Psoas muscle (tissue), 7 donors: ENCODE measurements at regions not wholly inside any gene's neighbourhood (a gene's known extent, or its start where the extent isn't known, plus 50 kb on each side); places are given as distances from the start of the nearest gene placed in this dataset.

Source experiments
- ATAC-seq, 4 donors: fragments of 200-7000 bp; cut with Tn5 transposase; one replicate each; pipeline ENCODE4 v1.9.1; 2020; ENCODE audit warnings: moderate library complexity in 3 of 4, mild to moderate bottlenecking in 2 of 4
- DNase-seq, 2 donors: peaks; one replicate each; pipeline ENCODE4 v3.0.0-alpha.2; 2020
- H3K27ac ChIP-seq: fragments of 200-600 bp; one replicate; pipeline ENCODE4 v1.8.0; 2022
- H3K27me3 ChIP-seq, 3 donors: fragments of 200-600 bp in 1 of 3; one replicate each; pipeline versions ENCODE4 v1.6.1 to v1.8.0; 2013 to 2022; ENCODE audit warnings: low read length in 2 of 3, mild to moderate bottlenecking in 2 of 3, moderate library complexity in 1 of 3; ENCODE audit not compliant: insufficient read depth in 3 of 3
- H3K36me3 ChIP-seq, 2 donors: fragments of 200-600 bp in 1 of 2; one replicate each; pipeline versions ENCODE4 v1.6.1 to v1.8.0; 2013 to 2022; ENCODE audit warnings: low read depth in 1 of 2, mild to moderate bottlenecking in 1 of 2, moderate library complexity in 1 of 2; ENCODE audit not compliant: insufficient read depth in 1 of 2
- H3K4me1 ChIP-seq: fragments of 200-600 bp; one replicate; pipeline ENCODE4 v1.8.0; 2022
- H3K4me3 ChIP-seq: fragments of 200-600 bp; one replicate; pipeline ENCODE4 v1.8.0; 2022; ENCODE audit warnings: mild to moderate bottlenecking
- H3K9me3 ChIP-seq: fragments of 200-600 bp; one replicate; pipeline ENCODE4 v1.8.0; 2022
- CTCF ChIP-seq: fragments of 200-600 bp; IDR thresholded peaks from one replicate; pipeline ENCODE4 v1.8.0; 2022; ENCODE audit warnings: antibody characterized with exemption
- WGBS, 3 donors: extraction: QIAGEN DNeasy Blood & Tissue Kit; methylation state at CpG; one replicate each; pipeline versions ENCODE4 v1.1.6 to v1.1.7; 2013; 5-methylcytosine and 5-hydroxymethylcytosine counted together
- intact Hi-C, 2 donors: fragments of 100-400 bp; cut with DNase I; formaldehyde crosslinking; loops; one replicate each; pipeline versions ENCODE4 v1.11.0 to v1.14.2; 2022
- donor health status: healthy with polysubstance abuse.
- donor health status: DM: no; HTN: no; CAD: no; lungs with moderate emphysema.
- donor health status: Bipolar disorder and iron deficiency.
- donor health status: healthy.
- donor health status: DM: yes; HTN: yes; CAD: no.
- donor health status: DM: no; HTN: no; CAD: no.
- donor health status: DM: yes; HTN: yes; CAD: no.

- peaks cover 4 to 13% (median 9%) of the 10 kb centered on the region in 3 donors for H3K27me3 ChIP-seq
- 76 to 83% (median 80%) methylated on average over 10 of the region's 10 CpGs for WGBS, 3 donors
- intact Hi-C loops, result no loop called here
- H3K36me3 ChIP-seq, result no peaks in the 10 kb centered on the region
- no peak for TF ChIP-seq CTCF
- no peak overlapping the region for H3K27ac ChIP-seq
- no peaks in the 10 kb centered on the region for H3K4me1 ChIP-seq
- ATAC-seq (no peak), DNase-seq (no peak)
- H3K9me3 ChIP-seq, result no peaks in the 10 kb centered on the region
- H3K4me3 ChIP-seq, result no peak overlapping the region
Observed at GRCh38 chr17:79231766-79232287, 157.2 kb downstream of the ENGASE start.

GRCh38 chr17:79230576-79230975 lies 156.0 kb downstream of the ENGASE start:
- Histone ChIP-seq H3K4me1 (no peaks in the 10 kb centered on the region), H3K4me3 (no peak overlapping the region), H3K9me3 (no peaks in the 10 kb centered on the region), H3K36me3 (no peaks in the 10 kb centered on the region), H3K27ac (no peak overlapping the region), H3K27me3 (peaks cover 4 to 23% (median 8%) of the 10 kb centered on the region in 3 donors)
- no peak for ATAC-seq
- TF ChIP-seq CTCF, result no peak
- intact Hi-C loops, result no loop called here
- WGBS, 3 donors, result 64 to 76% (median 74%) methylated on average over 7 of the region's 7 CpGs
- DNase-seq, result no peak

GRCh38 chr17:79226037-79226436 lies 151.4 kb downstream of the ENGASE start:
- no peaks in the 10 kb centered on the region for H3K9me3 ChIP-seq
- H3K4me3 ChIP-seq, result no peak overlapping the region
- intact Hi-C loops, result no loop called here
- no peaks in the 10 kb centered on the region for H3K4me1 ChIP-seq
- no peak for ATAC-seq
- no peaks in the 10 kb centered on the region for H3K36me3 ChIP-seq
- TF ChIP-seq CTCF, result no peak
- 72 to 90% (median 87%) methylated on average over 2 of the region's 2 CpGs for WGBS, 3 donors
- peaks cover 4 to 68% (median 24%) of the 10 kb centered on the region in 3 donors for H3K27me3 ChIP-seq
- DNase-seq, result no peak
- no peak overlapping the region for H3K27ac ChIP-seq

GRCh38 chr17:79224903-79225302 lies 150.3 kb downstream of the ENGASE start:
- no peaks in the 10 kb centered on the region for H3K4me1 ChIP-seq
- ATAC-seq, result no peak
- no peaks in the 10 kb centered on the region for H3K9me3 ChIP-seq
- WGBS, 3 donors, result 67 to 77% (median 74%) methylated on average over 4 to 5 of the region's 5 CpGs
- DNase-seq, result no peak
- no peak for TF ChIP-seq CTCF
- H3K27me3 ChIP-seq, result peaks cover 4 to 79% (median 28%) of the 10 kb centered on the region in 3 donors
- no peak overlapping the region for H3K4me3 ChIP-seq
- intact Hi-C loops, result no loop called here
- no peaks in the 10 kb centered on the region for H3K36me3 ChIP-seq
- no peak overlapping the region for H3K27ac ChIP-seq

- no peaks in the 10 kb centered on the region for H3K4me1 ChIP-seq
- H3K36me3 ChIP-seq, result no peaks in the 10 kb centered on the region
- no peaks in the 10 kb centered on the region for H3K9me3 ChIP-seq
- intact Hi-C loops, result no loop called here
- DNase-seq, result no peak
- no peak overlapping the region for H3K4me3 ChIP-seq
- TF ChIP-seq CTCF, result no peak
- no peak overlapping the region for H3K27ac ChIP-seq
- peaks cover 4 to 84% (median 28%) of the 10 kb centered on the region in 3 donors for H3K27me3 ChIP-seq
- ATAC-seq, result no peak
- 32 to 65% (median 56%) methylated on average over 4 of the region's 4 CpGs for WGBS, 3 donors
Observed at GRCh38 chr17:79224476-79224875, 149.9 kb downstream of the ENGASE start.
